ENCODE measurements at regions not wholly inside any gene's neighbourhood (a gene's known extent, or its start where the extent isn't known, plus 50 kb on each side); places are given as distances from the start of the nearest gene placed in this dataset.

GRCh38 chr7:11232462-11232861, 258.8 kb downstream of the PHF14 start:
- no peak for TF ChIP-seq TAF1 (IDR thresholded peaks at IDR 0.05; ENCODE audit: low read depth)
- TF ChIP-seq RAD21 (IDR thresholded peaks at IDR 0.05; ENCODE audit: low read depth) = no peak
- TF ChIP-seq CREB1 (IDR thresholded peaks at IDR 0.05; ENCODE audit: low read depth) = no peak
- no peak for TF ChIP-seq ZBTB7A (IDR thresholded peaks at IDR 0.05; ENCODE audit: low read depth)
- no peak for TF ChIP-seq TCF12 (IDR thresholded peaks at IDR 0.05; ENCODE audit: low read depth)
- TF ChIP-seq TEAD4 (IDR thresholded peaks at IDR 0.05) = no peak
- TF ChIP-seq FOXM1 (IDR thresholded peaks at IDR 0.05; ENCODE audit: borderline replicate concordance, low read depth) = no peak
- no peak for TF ChIP-seq NFIC (IDR thresholded peaks at IDR 0.05)
- TF ChIP-seq MAX (IDR thresholded peaks at IDR 0.05) = no peak

- TF ChIP-seq EP300 (IDR thresholded peaks at IDR 0.05; ENCODE audit: borderline replicate concordance) = no peak
- TF ChIP-seq TEAD4 (IDR thresholded peaks at IDR 0.05) = no peak
- no peak for TF ChIP-seq TAF1 (IDR thresholded peaks at IDR 0.05; ENCODE audit: low read depth)
- no peak for TF ChIP-seq YY1 (IDR thresholded peaks at IDR 0.05; ENCODE audit: low read depth)
- TF ChIP-seq CREB1 (IDR thresholded peaks at IDR 0.05; ENCODE audit: low read depth) = no peak
- no peak for TF ChIP-seq FOXM1 (IDR thresholded peaks at IDR 0.05; ENCODE audit: borderline replicate concordance, low read depth)
- TF ChIP-seq EGR1 (IDR thresholded peaks at IDR 0.05) = no peak
- no peak for TF ChIP-seq REST (IDR thresholded peaks at IDR 0.05; ENCODE audit: low read depth)
- TF ChIP-seq MAX (IDR thresholded peaks at IDR 0.05) = no peak
- no peak for TF ChIP-seq NFIC (IDR thresholded peaks at IDR 0.05)
- TF ChIP-seq RAD21 (IDR thresholded peaks at IDR 0.05; ENCODE audit: low read depth) = no peak
- TF ChIP-seq ZBTB7A (IDR thresholded peaks at IDR 0.05; ENCODE audit: low read depth) = no peak
- TF ChIP-seq USF1 (IDR thresholded peaks at IDR 0.05) = no peak
- TF ChIP-seq TCF12 (IDR thresholded peaks at IDR 0.05; ENCODE audit: low read depth) = no peak
- TF ChIP-seq CEBPB (IDR thresholded peaks at IDR 0.05) = no peak
These were observed 260.2 kb downstream of the PHF14 start for GRCh38 chr7:11233871-11234270.

GRCh38 chr7:11235491-11235890, 261.8 kb downstream of the PHF14 start:
- TF ChIP-seq YY1 (IDR thresholded peaks at IDR 0.05; ENCODE audit: low read depth) (no peak), CREB1 (IDR thresholded peaks at IDR 0.05; ENCODE audit: low read depth) (no peak), RAD21 (IDR thresholded peaks at IDR 0.05; ENCODE audit: low read depth) (no peak), TCF12 (IDR thresholded peaks at IDR 0.05; ENCODE audit: low read depth) (no peak), CEBPB (IDR thresholded peaks at IDR 0.05) (no peak), USF1 (IDR thresholded peaks at IDR 0.05) (no peak), REST (IDR thresholded peaks at IDR 0.05; ENCODE audit: low read depth) (no peak)

GRCh38 chr7:11236680-11237079, 263.0 kb downstream of the PHF14 start:
- TF ChIP-seq NFIC (IDR thresholded peaks at IDR 0.05) = no peak
- TF ChIP-seq RAD21 (IDR thresholded peaks at IDR 0.05; ENCODE audit: low read depth) = no peak
- TF ChIP-seq MAX (IDR thresholded peaks at IDR 0.05) = no peak
- TF ChIP-seq EGR1 (IDR thresholded peaks at IDR 0.05) = no peak
- no peak for TF ChIP-seq CREB1 (IDR thresholded peaks at IDR 0.05; ENCODE audit: low read depth)
- TF ChIP-seq FOXM1 (IDR thresholded peaks at IDR 0.05; ENCODE audit: borderline replicate concordance, low read depth) = no peak
- TF ChIP-seq TEAD4 (IDR thresholded peaks at IDR 0.05) = no peak
- TF ChIP-seq CEBPB (IDR thresholded peaks at IDR 0.05) = no peak
- TF ChIP-seq REST (IDR thresholded peaks at IDR 0.05; ENCODE audit: low read depth) = no peak
- no peak for TF ChIP-seq USF1 (IDR thresholded peaks at IDR 0.05)
- no peak for TF ChIP-seq TAF1 (IDR thresholded peaks at IDR 0.05; ENCODE audit: low read depth)
- TF ChIP-seq EP300 (IDR thresholded peaks at IDR 0.05; ENCODE audit: borderline replicate concordance) = no peak
- no peak for TF ChIP-seq YY1 (IDR thresholded peaks at IDR 0.05; ENCODE audit: low read depth)

Measured in Ishikawa (cell line).